ENCODE measurements at regions not wholly inside any gene's neighbourhood (a gene's known extent, or its start where the extent isn't known, plus 50 kb on each side); places are given as distances from the start of the nearest gene placed in this dataset.

GRCh38 chr1:87615491-87615890 is 286.8 kb downstream of the LMO4 start:
- no peak for DNase-seq (ENCODE audit: low read depth)

- no peak for DNase-seq (ENCODE audit: low read depth)
Observed at GRCh38 chr1:87615901-87616300, 287.2 kb downstream of the LMO4 start.

- no peak for DNase-seq (ENCODE audit: low read depth)
Observed at GRCh38 chr1:87620807-87621206, 292.1 kb downstream of the LMO4 start.

- DNase-seq (ENCODE audit: low read depth): no peak
Observed at GRCh38 chr1:87629673-87630072, 301.0 kb downstream of the LMO4 start.

GRCh38 chr1:87632232-87632631 is 303.6 kb downstream of the LMO4 start:
- no peak for DNase-seq (ENCODE audit: low read depth)

- DNase-seq (ENCODE audit: low read depth): no peak
Observed at GRCh38 chr1:87636198-87636892, 307.7 kb downstream of the LMO4 start.

- DNase-seq (ENCODE audit: low read depth): no peak
Observed at GRCh38 chr1:87638636-87639035, 310.0 kb downstream of the LMO4 start.

- DNase-seq (ENCODE audit: low read depth): no peak
Observed at GRCh38 chr1:87641996-87642395, 313.3 kb downstream of the LMO4 start.

- DNase-seq (ENCODE audit: low read depth): peak; percentile 3
Observed at GRCh38 chr1:87642581-87643221, 314.0 kb downstream of the LMO4 start.

GRCh38 chr1:87644033-87644578 is 315.4 kb downstream of the LMO4 start:
- peak; percentile 69 for DNase-seq (ENCODE audit: low read depth)

- DNase-seq (ENCODE audit: low read depth): peak; percentile 91
Observed at GRCh38 chr1:87644579-87645190, 316.0 kb downstream of the LMO4 start.

GRCh38 chr1:87647430-87648177 is 318.9 kb downstream of the LMO4 start:
- no peak for DNase-seq (ENCODE audit: low read depth)

- no peak for DNase-seq (ENCODE audit: low read depth)
Observed at GRCh38 chr1:87648323-87649119, 319.8 kb downstream of the LMO4 start.

- no peak for DNase-seq (ENCODE audit: low read depth)
Observed at GRCh38 chr1:87650306-87650705, 321.6 kb downstream of the LMO4 start.

- no peak for DNase-seq (ENCODE audit: low read depth)
Observed at GRCh38 chr1:87652176-87652575, 323.5 kb downstream of the LMO4 start.

- DNase-seq (ENCODE audit: low read depth): no peak
Observed at GRCh38 chr1:87665151-87665550, 336.5 kb downstream of the LMO4 start.

- no peak for DNase-seq (ENCODE audit: low read depth)
Observed at GRCh38 chr1:87666681-87667080, 338.0 kb downstream of the LMO4 start.

- no peak for DNase-seq (ENCODE audit: low read depth)
Observed at GRCh38 chr1:87669674-87670073, 341.0 kb downstream of the LMO4 start.

GRCh38 chr1:87673309-87673708 is 344.6 kb downstream of the LMO4 start:
- no peak for DNase-seq (ENCODE audit: low read depth)

- no peak for DNase-seq (ENCODE audit: low read depth)
Observed at GRCh38 chr1:87673748-87674147, 345.1 kb downstream of the LMO4 start.

GRCh38 chr1:87674791-87675190 is 346.1 kb downstream of the LMO4 start:
- no peak for DNase-seq (ENCODE audit: low read depth)
